ENCODE measurements at regions not wholly inside any gene's neighbourhood (a gene's known extent, or its start where the extent isn't known, plus 50 kb on each side); places are given as distances from the start of the nearest gene placed in this dataset.

DNA sequence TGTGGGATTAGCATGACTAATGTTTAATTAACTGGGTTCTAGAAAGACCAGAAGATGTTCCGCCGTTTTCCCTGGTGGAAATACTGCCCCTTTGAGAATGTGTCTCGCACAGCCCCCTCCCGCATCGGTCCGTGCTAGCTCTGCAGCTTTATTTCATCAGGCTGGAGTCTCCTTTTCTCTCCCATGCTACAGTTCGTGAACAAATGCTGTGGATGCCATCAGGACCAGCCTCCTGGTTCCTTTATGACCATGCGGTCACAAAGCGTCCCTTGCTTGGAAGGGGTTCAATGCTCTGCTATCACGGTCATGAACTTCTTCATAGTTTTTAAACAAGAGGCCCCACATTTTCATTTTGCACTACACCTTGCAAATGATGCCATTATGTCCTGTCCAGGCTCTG, 157.7 kb upstream of the TMEM132C start:
- TF ChIP-seq POLR2AphosphoS5 (IDR thresholded peaks at IDR 0.05; ENCODE audit: insufficient read depth, low read depth, low read length) (no peak), POLR2A (IDR thresholded peaks at IDR 0.05; ENCODE audit: low read depth, low read length) (no peak)
- TF ChIP-seq, protein P1, sequence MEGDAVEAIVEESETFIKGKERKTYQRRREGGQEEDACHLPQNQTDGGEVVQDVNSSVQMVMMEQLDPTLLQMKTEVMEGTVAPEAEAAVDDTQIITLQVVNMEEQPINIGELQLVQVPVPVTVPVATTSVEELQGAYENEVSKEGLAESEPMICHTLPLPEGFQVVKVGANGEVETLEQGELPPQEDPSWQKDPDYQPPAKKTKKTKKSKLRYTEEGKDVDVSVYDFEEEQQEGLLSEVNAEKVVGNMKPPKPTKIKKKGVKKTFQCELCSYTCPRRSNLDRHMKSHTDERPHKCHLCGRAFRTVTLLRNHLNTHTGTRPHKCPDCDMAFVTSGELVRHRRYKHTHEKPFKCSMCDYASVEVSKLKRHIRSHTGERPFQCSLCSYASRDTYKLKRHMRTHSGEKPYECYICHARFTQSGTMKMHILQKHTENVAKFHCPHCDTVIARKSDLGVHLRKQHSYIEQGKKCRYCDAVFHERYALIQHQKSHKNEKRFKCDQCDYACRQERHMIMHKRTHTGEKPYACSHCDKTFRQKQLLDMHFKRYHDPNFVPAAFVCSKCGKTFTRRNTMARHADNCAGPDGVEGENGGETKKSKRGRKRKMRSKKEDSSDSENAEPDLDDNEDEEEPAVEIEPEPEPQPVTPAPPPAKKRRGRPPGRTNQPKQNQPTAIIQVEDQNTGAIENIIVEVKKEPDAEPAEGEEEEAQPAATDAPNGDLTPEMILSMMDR (IDR thresholded peaks at IDR 0.05; ENCODE audit: extremely low read depth in 1 of 2, insufficient read depth in 1 of 2, low read depth in 1 of 2, low read length in 2 of 2) = no peak
- TF ChIP-seq, protein P2, sequence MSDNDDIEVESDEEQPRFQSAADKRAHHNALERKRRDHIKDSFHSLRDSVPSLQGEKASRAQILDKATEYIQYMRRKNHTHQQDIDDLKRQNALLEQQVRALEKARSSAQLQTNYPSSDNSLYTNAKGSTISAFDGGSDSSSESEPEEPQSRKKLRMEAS (IDR thresholded peaks at IDR 0.05; ENCODE audit: insufficient read depth, insufficient read length) = no peak

Data from endothelial cell of umbilical vein (primary cell).